Hepatocyte (in vitro differentiated cells): ENCODE measurements at regions not wholly inside any gene's neighbourhood (a gene's known extent, or its start where the extent isn't known, plus 50 kb on each side); places are given as distances from the start of the nearest gene placed in this dataset.

ENCODE experiments used
- DNase-seq: peaks from one replicate; pipeline ENCODE4 v3.0.0-alpha.2; 2016; ENCODE audit warnings: low spot score
- H2AFZ ChIP-seq: fragments of 200-600 bp; sonication (generic); 2 replicates; pipeline ENCODE4 v1.6.0; 2016; ENCODE audit warnings: antibody characterized with exemption, mild to moderate bottlenecking
- H3K27ac ChIP-seq: fragments of 200-600 bp; sonication (generic); 2 replicates; pipeline ENCODE4 v1.5.1; 2016; ENCODE audit warnings: mild to moderate bottlenecking
- H3K27me3 ChIP-seq: fragments of 200-600 bp; sonication (generic); 2 replicates; pipeline ENCODE4 v1.6.1; 2016
- H3K36me3 ChIP-seq: fragments of 200-600 bp; sonication (generic); replicated peaks from 2 replicates; pipeline ENCODE4 v1.5.1; 2016; ENCODE audit warnings: low read depth; ENCODE audit not compliant: insufficient read depth
- H3K4me1 ChIP-seq: fragments of 200-600 bp; sonication (generic); 2 replicates; pipeline ENCODE4 v1.5.1; 2016; ENCODE audit warnings: mild to moderate bottlenecking, moderate library complexity; ENCODE audit not compliant: insufficient read depth
- H3K4me2 ChIP-seq: fragments of 200-600 bp; sonication (generic); 2 replicates; pipeline ENCODE4 v1.6.0; 2016
- H3K4me3 ChIP-seq: fragments of 200-600 bp; sonication (generic); 2 replicates; pipeline ENCODE4 v1.5.1; 2016; ENCODE audit warnings: mild to moderate bottlenecking
- H3K79me2 ChIP-seq: fragments of 200-600 bp; sonication (generic); 2 replicates; pipeline ENCODE4 v1.6.0; 2017; ENCODE audit warnings: mild to moderate bottlenecking
- H3K9me2 ChIP-seq: fragments of 200-600 bp; sonication (generic); replicated peaks from 2 replicates; pipeline ENCODE4 v1.6.0; 2017; ENCODE audit warnings: mild to moderate bottlenecking; ENCODE audit not compliant: insufficient read depth
- H3K9me3 ChIP-seq: fragments of 200-600 bp; sonication (generic); 2 replicates; pipeline ENCODE4 v1.5.1; 2016; ENCODE audit warnings: low read depth, mild to moderate bottlenecking
- H4K20me1 ChIP-seq: fragments of 200-600 bp; sonication (generic); 2 replicates; pipeline ENCODE4 v1.6.0; 2016; ENCODE audit warnings: mild to moderate bottlenecking; ENCODE audit not compliant: insufficient read depth, poor library complexity, severe bottlenecking
- CTCF ChIP-seq: fragments of 200-600 bp; sonication (generic); IDR thresholded peaks from 2 replicates; pipeline ENCODE4 v1.5.1; 2016; ENCODE audit warnings: antibody characterized with exemption, mild to moderate bottlenecking; ENCODE audit not compliant: poor library complexity
- EZH2 ChIP-seq: fragments of 200-600 bp; sonication (generic); IDR thresholded peaks from 2 replicates; pipeline ENCODE4 v1.6.1; 2016; ENCODE audit warnings: antibody characterized with exemption, mild to moderate bottlenecking, borderline replicate concordance
- EZH2phosphoT487 ChIP-seq: fragments of 200-600 bp; sonication (generic); IDR thresholded peaks from one replicate; pipeline ENCODE4 v1.6.1; 2018; ENCODE audit warnings: antibody characterized with exemption, mild to moderate bottlenecking, low read depth, moderate library complexity; ENCODE audit not compliant: unreplicated experiment, severe bottlenecking
- WGBS: methylation state at CpG from one replicate; pipeline ENCODE4 v1.1.6; 2016; ENCODE audit warnings: low lambda C conversion rate; ENCODE audit errors: missing lambda C conversion rate; 5-methylcytosine and 5-hydroxymethylcytosine counted together

- H3K4me2 ChIP-seq, result no peak overlapping the region
- no peaks in the 10 kb centered on the region for H3K9me2 ChIP-seq
- no peaks in the 10 kb centered on the region for H3K9me3 ChIP-seq
- H3K79me2 ChIP-seq, result no peaks in the 10 kb centered on the region
- H2AFZ ChIP-seq, result no peak overlapping the region
- no peak for TF ChIP-seq EZH2
- TF ChIP-seq CTCF, result no peak
- no peak for TF ChIP-seq EZH2phosphoT487
- H3K36me3 ChIP-seq, result no peaks in the 10 kb centered on the region
- H3K27ac ChIP-seq, result no peak overlapping the region
- no peaks in the 10 kb centered on the region for H3K4me1 ChIP-seq
- H3K27me3 ChIP-seq, result no peaks in the 10 kb centered on the region
- no peak overlapping the region for H3K4me3 ChIP-seq
- no peak for DNase-seq
- 74% methylated on average over 1 of the region's 1 CpG for WGBS
- H4K20me1 ChIP-seq, result no peaks in the 10 kb centered on the region
Observed at GRCh38 chr9:118473521-118473920, 769.3 kb downstream of the TLR4 start.

GRCh38 chr9:118478752-118479151 lies 774.5 kb downstream of the TLR4 start:
- 80% methylated on average over 1 of the region's 1 CpG for WGBS
- H3K36me3 ChIP-seq, result no peaks in the 10 kb centered on the region
- no peak for DNase-seq

GRCh38 chr9:118482306-118482705 lies 778.1 kb downstream of the TLR4 start:
- Histone ChIP-seq H2AFZ (no peak overlapping the region), H3K4me3 (no peak overlapping the region), H3K4me2 (no peak overlapping the region), H3K79me2 (no peaks in the 10 kb centered on the region), H3K27me3 (no peaks in the 10 kb centered on the region), H3K36me3 (no peaks in the 10 kb centered on the region), H3K4me1 (no peaks in the 10 kb centered on the region), H3K27ac (no peak overlapping the region), H3K9me2 (no peaks in the 10 kb centered on the region), H3K9me3 (no peaks in the 10 kb centered on the region), H4K20me1 (no peaks in the 10 kb centered on the region)
- no peak for DNase-seq
- WGBS, result 91% methylated on average over 1 of the region's 1 CpG
- TF ChIP-seq EZH2phosphoT487 (no peak), CTCF (no peak), EZH2 (no peak)

More at GRCh38 chr9:118478752-118479151, 774.5 kb downstream of the TLR4 start:
- no peak for TF ChIP-seq EZH2phosphoT487
- TF ChIP-seq CTCF, result no peak
- TF ChIP-seq EZH2, result no peak
- H3K9me3 ChIP-seq, result no peaks in the 10 kb centered on the region
- no peaks in the 10 kb centered on the region for H3K27me3 ChIP-seq
- no peaks in the 10 kb centered on the region for H4K20me1 ChIP-seq
- no peak overlapping the region for H3K4me3 ChIP-seq
- H3K9me2 ChIP-seq, result no peaks in the 10 kb centered on the region
- no peak overlapping the region for H3K27ac ChIP-seq
- no peak overlapping the region for H3K4me2 ChIP-seq
- H2AFZ ChIP-seq, result no peak overlapping the region
- H3K4me1 ChIP-seq, result no peaks in the 10 kb centered on the region
- H3K79me2 ChIP-seq, result no peaks in the 10 kb centered on the region

GRCh38 chr9:118483677-118484076 lies 779.5 kb downstream of the TLR4 start:
- TF ChIP-seq CTCF (no peak), EZH2phosphoT487 (no peak), EZH2 (no peak)
- WGBS, result 67% methylated on average over 2 of the region's 2 CpGs
- H2AFZ ChIP-seq, result no peak overlapping the region
- H3K79me2 ChIP-seq, result no peaks in the 10 kb centered on the region
- no peaks in the 10 kb centered on the region for H3K9me3 ChIP-seq
- no peaks in the 10 kb centered on the region for H3K36me3 ChIP-seq
- no peak overlapping the region for H3K27ac ChIP-seq
- H3K27me3 ChIP-seq, result no peaks in the 10 kb centered on the region
- H3K4me1 ChIP-seq, result no peaks in the 10 kb centered on the region
- H4K20me1 ChIP-seq, result no peaks in the 10 kb centered on the region
- H3K9me2 ChIP-seq, result no peaks in the 10 kb centered on the region
- DNase-seq, result no peak
- H3K4me3 ChIP-seq, result no peak overlapping the region
- H3K4me2 ChIP-seq, result no peak overlapping the region
